Mammary epithelial cell (primary cell): ENCODE measurements at regions not wholly inside any gene's neighbourhood (a gene's known extent, or its start where the extent isn't known, plus 50 kb on each side); places are given as distances from the start of the nearest gene placed in this dataset.

Experiments
- CTCF ChIP-seq, 2 donors: IDR thresholded peaks in 1 of 2; conservative IDR thresholded peaks in 1 of 2; 2 replicates each; pipeline ENCODE4 v1.5.1; 2011 to 2012; ENCODE audit warnings: inconsistent platforms in 2 of 2, low read length in 2 of 2, mild to moderate bottlenecking in 2 of 2, control low read depth in 1 of 2, low read depth in 1 of 2; ENCODE audit not compliant: insufficient read depth in 1 of 2; ENCODE audit errors: extremely low read depth in 1 of 2
- EZH2 ChIP-seq: IDR thresholded peaks from 2 replicates; pipeline ENCODE4 v1.6.1; 2012; ENCODE audit warnings: low read length, inconsistent platforms, borderline replicate concordance

- TF ChIP-seq CTCF (conservative IDR thresholded peaks at IDR 0.05 in 1 of 2, IDR thresholded peaks at IDR 0.05 in 1 of 2; ENCODE audit: extremely low read depth in 1 of 2, insufficient read depth in 1 of 2, low read depth in 1 of 2, low read length in 2 of 2) (no peak), EZH2 (no peak)
Measured at GRCh38 chr10:83701799-83702198, 437.5 kb upstream of the GHITM start.
